GM12875 (cell line): ENCODE measurements at regions not wholly inside any gene's neighbourhood (a gene's known extent, or its start where the extent isn't known, plus 50 kb on each side); places are given as distances from the start of the nearest gene placed in this dataset.

Experiments used
- H3K4me3 ChIP-seq: one replicate; pipeline ENCODE4 v1.5.1; 2011; ENCODE audit warnings: low read depth, low read length, control low read depth
- TF ChIP-seq, protein P1 (sequence below): IDR thresholded peaks from 2 replicates; pipeline ENCODE4 v1.5.1; 2011; ENCODE audit warnings: low read depth, mild to moderate bottlenecking, control low read depth, inconsistent platforms, low read length, moderate library complexity, borderline replicate concordance; ENCODE audit not compliant: insufficient read depth

DNA sequence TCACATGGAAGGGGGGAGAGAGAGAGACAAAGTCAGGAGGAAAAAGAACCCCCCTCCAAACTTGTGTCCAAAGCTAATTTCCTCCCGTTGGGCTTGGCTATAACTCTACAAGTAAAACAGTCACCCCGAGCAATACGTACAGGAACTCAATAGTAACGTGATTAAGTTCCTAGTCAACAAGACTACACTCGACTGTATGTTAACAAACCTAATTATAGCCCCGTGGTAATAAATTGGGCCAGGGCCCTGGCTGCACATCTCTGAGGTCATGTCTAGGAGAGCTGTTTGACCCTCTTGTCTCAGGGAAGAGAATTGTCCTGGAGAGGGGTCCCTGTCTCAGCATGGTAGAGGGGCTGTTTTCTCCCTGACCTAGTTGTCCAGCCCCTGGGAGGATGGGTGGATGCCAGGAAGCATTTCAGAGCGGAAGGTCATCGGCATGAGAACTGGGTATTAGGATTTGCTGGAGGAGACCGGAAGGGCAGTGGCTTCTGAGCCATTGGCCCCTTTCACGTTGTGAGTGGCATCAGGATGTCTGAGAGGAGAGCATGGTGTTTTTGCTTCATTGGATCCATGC, 60.2 kb upstream of the COMTD1 start:
- no peak overlapping the region for H3K4me3 ChIP-seq
- TF ChIP-seq, protein P1, sequence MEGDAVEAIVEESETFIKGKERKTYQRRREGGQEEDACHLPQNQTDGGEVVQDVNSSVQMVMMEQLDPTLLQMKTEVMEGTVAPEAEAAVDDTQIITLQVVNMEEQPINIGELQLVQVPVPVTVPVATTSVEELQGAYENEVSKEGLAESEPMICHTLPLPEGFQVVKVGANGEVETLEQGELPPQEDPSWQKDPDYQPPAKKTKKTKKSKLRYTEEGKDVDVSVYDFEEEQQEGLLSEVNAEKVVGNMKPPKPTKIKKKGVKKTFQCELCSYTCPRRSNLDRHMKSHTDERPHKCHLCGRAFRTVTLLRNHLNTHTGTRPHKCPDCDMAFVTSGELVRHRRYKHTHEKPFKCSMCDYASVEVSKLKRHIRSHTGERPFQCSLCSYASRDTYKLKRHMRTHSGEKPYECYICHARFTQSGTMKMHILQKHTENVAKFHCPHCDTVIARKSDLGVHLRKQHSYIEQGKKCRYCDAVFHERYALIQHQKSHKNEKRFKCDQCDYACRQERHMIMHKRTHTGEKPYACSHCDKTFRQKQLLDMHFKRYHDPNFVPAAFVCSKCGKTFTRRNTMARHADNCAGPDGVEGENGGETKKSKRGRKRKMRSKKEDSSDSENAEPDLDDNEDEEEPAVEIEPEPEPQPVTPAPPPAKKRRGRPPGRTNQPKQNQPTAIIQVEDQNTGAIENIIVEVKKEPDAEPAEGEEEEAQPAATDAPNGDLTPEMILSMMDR, result no peak

DNA sequence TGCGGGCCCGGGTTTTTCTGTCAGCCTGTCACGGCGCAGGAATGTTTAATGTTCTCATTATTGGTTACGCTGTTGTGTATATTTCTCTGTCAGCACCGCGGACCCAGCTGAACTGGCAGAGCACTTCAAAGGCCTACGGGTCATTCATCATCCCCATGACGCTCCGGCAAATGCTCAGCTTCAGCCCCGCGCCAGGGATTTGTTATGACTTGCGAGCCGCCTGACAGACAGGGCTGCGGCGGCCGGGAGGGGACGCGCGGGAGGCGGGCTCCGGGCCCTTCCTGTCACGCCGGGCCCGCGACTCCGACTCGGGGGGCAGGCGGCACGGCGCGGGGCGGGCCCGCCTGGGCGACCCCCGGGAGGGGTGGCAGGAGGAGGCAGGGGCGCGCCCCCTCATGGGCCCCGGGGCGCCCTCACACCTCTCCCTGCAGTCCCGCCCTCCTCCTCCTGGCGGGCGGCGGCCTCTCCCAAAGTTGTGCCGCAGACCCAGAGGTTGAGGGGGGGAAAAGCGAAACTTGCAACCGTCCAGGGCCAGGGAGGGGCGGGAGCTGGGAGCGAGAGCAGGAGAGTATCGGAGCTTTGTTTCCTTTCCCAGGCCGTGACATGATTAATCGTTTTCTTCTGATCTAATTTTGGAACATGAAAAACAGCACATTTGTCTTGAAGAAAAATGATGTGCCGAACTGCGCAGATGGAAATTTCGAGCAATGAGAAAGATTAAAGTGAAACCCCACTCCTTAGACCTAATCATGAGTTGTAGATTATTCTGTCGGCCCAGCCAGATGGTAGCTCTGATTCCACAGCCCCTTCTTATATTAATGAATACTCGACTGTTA, 59.3 kb upstream of the COMTD1 start:
- TF ChIP-seq, protein P1, result no peak
- peak overlapping the region; percentile 27 for H3K4me3 ChIP-seq

DNA sequence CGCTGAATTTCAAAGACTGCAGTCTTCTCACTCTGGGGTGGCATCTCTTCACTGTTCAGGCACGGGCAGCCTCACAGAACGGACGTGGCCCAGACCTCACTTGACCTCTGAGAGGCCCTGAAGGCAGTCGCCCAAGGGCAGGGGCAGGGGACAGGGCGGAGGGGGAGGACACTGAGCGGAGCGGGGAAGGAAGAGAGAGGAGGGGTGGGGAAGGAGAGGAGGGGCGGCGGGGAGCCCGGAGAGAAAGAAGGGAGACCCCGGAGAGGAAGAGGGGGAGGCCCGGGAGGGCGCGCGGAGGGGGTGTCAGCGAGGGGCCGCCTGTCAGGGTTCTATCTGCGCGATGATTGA, 58.7 kb upstream of the COMTD1 start:
- TF ChIP-seq, protein P1, result no peak
- H3K4me3 ChIP-seq, result peak overlapping the region; percentile 27

DNA sequence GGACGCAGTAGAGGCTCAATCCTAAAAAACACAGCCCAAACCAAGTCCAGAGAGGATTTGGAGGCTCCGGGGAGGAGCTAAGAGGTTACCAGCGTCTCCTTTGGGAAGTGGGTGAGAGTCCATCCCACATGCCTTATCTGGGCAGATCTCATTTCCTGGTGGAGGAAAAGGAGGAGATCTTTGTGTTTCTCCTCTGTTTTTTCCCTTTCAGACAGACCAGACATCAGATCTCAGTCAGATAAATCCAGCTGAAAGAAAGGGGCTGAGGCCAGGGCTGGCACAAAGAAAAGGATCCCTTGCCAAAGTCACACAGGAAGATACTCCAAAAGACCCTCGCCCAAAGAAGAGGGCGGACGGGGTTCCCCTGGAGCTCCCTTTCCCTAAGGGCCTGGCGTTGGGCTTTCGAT, 58.3 kb upstream of the COMTD1 start:
- no peak overlapping the region for H3K4me3 ChIP-seq
- TF ChIP-seq, protein P1, result no peak

DNA sequence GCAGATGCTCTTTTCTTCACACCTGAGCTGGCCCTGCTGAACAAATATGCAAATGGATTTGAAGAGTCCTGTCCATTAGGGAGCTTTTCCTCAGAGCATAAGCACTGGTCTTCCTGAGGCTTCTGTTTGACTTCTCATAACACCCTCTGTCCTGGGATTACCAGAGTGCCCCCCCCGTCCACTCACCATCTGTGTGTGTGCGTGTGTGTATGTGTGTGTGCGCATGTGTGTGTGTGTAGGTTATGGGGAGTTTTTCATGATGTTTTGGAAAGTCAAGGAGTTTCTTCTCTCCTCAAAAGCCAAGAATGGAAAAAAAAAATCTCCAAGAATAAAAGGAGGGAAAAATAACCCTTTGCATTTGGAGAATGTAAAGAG, 57.7 kb upstream of the COMTD1 start:
- no peak overlapping the region for H3K4me3 ChIP-seq
- TF ChIP-seq, protein P1, result no peak

DNA sequence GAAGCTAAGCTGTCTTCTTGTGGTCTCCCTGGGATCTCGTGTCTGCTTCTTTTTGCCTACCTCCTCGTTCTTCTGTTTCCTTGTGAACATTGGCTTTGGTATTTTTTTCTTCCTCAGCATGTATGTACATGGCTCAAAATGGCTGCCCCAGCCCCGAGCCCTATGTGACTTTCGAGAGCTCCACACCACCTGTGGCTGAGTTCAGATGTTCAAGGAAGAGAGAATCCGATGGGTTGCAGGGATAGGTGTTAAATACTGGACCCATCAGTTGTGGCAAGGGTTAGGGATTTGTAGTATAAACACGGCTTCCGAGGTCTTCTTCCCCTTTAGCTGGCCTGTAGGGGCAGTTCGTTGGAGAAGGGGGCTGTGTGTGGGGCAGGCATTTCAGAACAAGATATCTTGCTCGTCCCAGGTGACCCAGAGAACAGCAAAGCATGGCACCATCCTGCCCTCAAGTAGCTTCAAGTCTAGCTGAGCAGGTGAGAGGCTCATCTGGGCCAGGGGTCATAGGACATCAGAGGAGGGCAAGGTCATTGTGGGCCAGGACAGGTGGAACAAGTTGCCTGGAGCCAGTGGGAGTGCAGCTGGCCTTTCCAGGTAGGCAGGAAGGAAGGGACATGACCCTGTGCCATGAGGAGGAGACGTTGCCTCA, 57.2 kb upstream of the COMTD1 start:
- TF ChIP-seq, protein P1, result no peak
- H3K4me3 ChIP-seq, result no peak overlapping the region
